ENCODE measurements at regions not wholly inside any gene's neighbourhood (a gene's known extent, or its start where the extent isn't known, plus 50 kb on each side); places are given as distances from the start of the nearest gene placed in this dataset.

- POLR2A ChIA-PET, result no interaction called here
- H3K36me3 Mint-ChIP-seq, result no peaks in the 10 kb centered on the region
- H3K27ac Mint-ChIP-seq, result no peak overlapping the region
- TF ChIP-seq RORB (CRISPR knock-in tag; IDR thresholded peaks at IDR 0.05) (no peak), GTF2I (CRISPR knock-in tag; conservative IDR thresholded peaks at IDR 0.05) (no peak)
- DNase-seq (ENCODE audit: low spot score), result no peak
- H3K9me3 Mint-ChIP-seq, result no peaks in the 10 kb centered on the region
- H3K27me3 Mint-ChIP-seq (ENCODE audit: low read depth), result no peaks in the 10 kb centered on the region
- no peak for ATAC-seq
- CTCF ChIA-PET, result no interaction called here
- H3K4me1 Mint-ChIP-seq, result peaks cover 12% of the 10 kb centered on the region
- no peak overlapping the region for H3K4me3 Mint-ChIP-seq
Measured at GRCh38 chr3:178028933-178029332, 507.3 kb upstream of the KCNMB2 start.

GRCh38 chr3:178036451-178037144 lies 499.6 kb upstream of the KCNMB2 start:
- Mint-ChIP-seq H3K27ac (no peak overlapping the region), H3K9me3 (peaks cover 6% of the 10 kb centered on the region), H3K36me3 (no peaks in the 10 kb centered on the region), H3K27me3 (ENCODE audit: low read depth) (no peaks in the 10 kb centered on the region), H3K4me1 (no peaks in the 10 kb centered on the region), H3K4me3 (no peak overlapping the region)
- TF ChIP-seq AR (CRISPR knock-in tag; IDR thresholded peaks at IDR 0.05) (no peak), NFATC4 (CRISPR knock-in tag; IDR thresholded peaks at IDR 0.05) (no peak), RELA (CRISPR knock-in tag; IDR thresholded peaks at IDR 0.05; ENCODE audit: borderline replicate concordance) (no peak), SMAD4 (CRISPR knock-in tag; IDR thresholded peaks at IDR 0.05) (no peak)
- POLR2A ChIA-PET, result no interaction called here
- no peak for DNase-seq (ENCODE audit: low spot score)
- ATAC-seq, result no peak
- CTCF ChIA-PET, result interaction anchor here (0.7 kb wide), 1 partner anchor 438 kb away, joined by 3 read pairs; no protein-coding TSS in a partner anchor

GRCh38 chr3:178041931-178042330 lies 494.3 kb upstream of the KCNMB2 start:
- peaks cover 10% of the 10 kb centered on the region for H3K9me3 Mint-ChIP-seq
- no peaks in the 10 kb centered on the region for H3K27me3 Mint-ChIP-seq (ENCODE audit: low read depth)
- H3K4me1 Mint-ChIP-seq, result no peaks in the 10 kb centered on the region
- H3K4me3 Mint-ChIP-seq, result no peak overlapping the region
- TF ChIP-seq CBFB (CRISPR knock-in tag; IDR thresholded peaks at IDR 0.05; ENCODE audit: low read depth) (no peak), CTCF (IDR thresholded peaks at IDR 0.05) (no peak), RELA (CRISPR knock-in tag; IDR thresholded peaks at IDR 0.05; ENCODE audit: borderline replicate concordance) (no peak), AR (CRISPR knock-in tag; IDR thresholded peaks at IDR 0.05) (no peak), CREB1 (CRISPR knock-in tag; IDR thresholded peaks at IDR 0.05) (no peak), EMX1 (CRISPR knock-in tag; IDR thresholded peaks at IDR 0.05) (no peak), HMGA2 (CRISPR knock-in tag; IDR thresholded peaks at IDR 0.05) (no peak), USF1 (CRISPR knock-in tag; IDR thresholded peaks at IDR 0.05) (no peak)
- H3K36me3 Mint-ChIP-seq, result no peaks in the 10 kb centered on the region
- no peak for ATAC-seq
- no peak for DNase-seq (ENCODE audit: low spot score)
- no peak overlapping the region for H3K27ac Mint-ChIP-seq
- POLR2A ChIA-PET, result interaction anchor here (0.6 kb wide), 1 partner anchor 991 kb away, joined by 3 read pairs; no protein-coding TSS in a partner anchor
- CTCF ChIA-PET, result no interaction called here
